HEK293T (cell line): ENCODE measurements at regions not wholly inside any gene's neighbourhood (a gene's known extent, or its start where the extent isn't known, plus 50 kb on each side); places are given as distances from the start of the nearest gene placed in this dataset.

ENCODE experiments used
- CTCF ChIA-PET: fragments of 350-600 bp; formaldehyde crosslinking; extraction: SDS; loops from one replicate; lab custom pipeline; 2021; ENCODE audit warnings: antibody characterized with exemption, inconsistent platforms; lab: Yijun Ruan, JAX
- POLR2A ChIA-PET: fragments of 350-600 bp; formaldehyde crosslinking; extraction: SDS; loops from one replicate; lab custom pipeline; 2020; ENCODE audit warnings: antibody characterized with exemption, inconsistent platforms; lab: Yijun Ruan, JAX
- DNase-seq: peaks from one replicate; pipeline ENCODE4 v3.0.0; 2012; ENCODE audit warnings: mixed read lengths; ENCODE audit errors: extremely low spot score
- ARNT ChIP-seq: fragments of 450-650 bp; IDR thresholded peaks from 2 replicates; pipeline ENCODE4 v1.6.1; 2017; ENCODE audit warnings: mild to moderate bottlenecking
- BHLHE40 ChIP-seq: fragments of 450-650 bp; IDR thresholded peaks from 2 replicates; pipeline ENCODE4 v1.6.1; 2016; ENCODE audit warnings: mild to moderate bottlenecking, moderate library complexity, borderline replicate concordance
- CTBP1 ChIP-seq: fragments of 450-650 bp; IDR thresholded peaks from 2 replicates; pipeline ENCODE4 v1.6.1; 2016; ENCODE audit warnings: borderline replicate concordance
- ELF4 ChIP-seq: fragments of 450-650 bp; IDR thresholded peaks from 2 replicates; pipeline ENCODE4 v1.6.1; 2017; ENCODE audit warnings: antibody characterized with exemption
- FOXA1 ChIP-seq: fragments of 450-650 bp; IDR thresholded peaks from 2 replicates; pipeline ENCODE4 v1.6.1; 2016; ENCODE audit warnings: mild to moderate bottlenecking
- FOXK2 ChIP-seq: fragments of 450-650 bp; IDR thresholded peaks from 2 replicates; pipeline ENCODE4 v1.6.1; 2016; ENCODE audit warnings: mild to moderate bottlenecking
- FOXM1 ChIP-seq: fragments of 450-650 bp; IDR thresholded peaks from 2 replicates; pipeline ENCODE4 v1.6.1; 2017; ENCODE audit warnings: mild to moderate bottlenecking, borderline replicate concordance
- HDGF ChIP-seq: fragments of 450-650 bp; IDR thresholded peaks from 2 replicates; pipeline ENCODE4 v1.6.1; 2017; ENCODE audit warnings: antibody characterized with exemption, borderline replicate concordance
- L3MBTL2 ChIP-seq: fragments of 450-650 bp; conservative IDR thresholded peaks from 2 replicates; pipeline ENCODE4 v1.6.1; 2016; ENCODE audit warnings: mild to moderate bottlenecking
- LEF1 ChIP-seq: fragments of 450-650 bp; IDR thresholded peaks from 2 replicates; pipeline ENCODE4 v1.6.1; 2017; ENCODE audit warnings: mild to moderate bottlenecking, borderline replicate concordance
- NFRKB ChIP-seq: fragments of 450-650 bp; IDR thresholded peaks from 2 replicates; pipeline ENCODE4 v1.6.1; 2016; ENCODE audit warnings: mild to moderate bottlenecking, moderate library complexity
- SP1 ChIP-seq: fragments of 450-650 bp; IDR thresholded peaks from 2 replicates; pipeline ENCODE4 v1.6.1; 2017
- SUZ12 ChIP-seq: fragments of 450-650 bp; IDR thresholded peaks from 2 replicates; pipeline ENCODE4 v1.6.1; 2016; ENCODE audit warnings: mild to moderate bottlenecking
- TARDBP ChIP-seq: fragments of 450-650 bp; IDR thresholded peaks from 2 replicates; pipeline ENCODE4 v1.6.1; 2016
- ZNF384 ChIP-seq: fragments of 450-650 bp; IDR thresholded peaks from 2 replicates; pipeline ENCODE4 v1.6.1; 2016
- TF ChIP-seq, protein P1 (sequence below): fragments of 450-650 bp; IDR thresholded peaks from 2 replicates; pipeline ENCODE4 v1.6.1; 2016

DNA sequence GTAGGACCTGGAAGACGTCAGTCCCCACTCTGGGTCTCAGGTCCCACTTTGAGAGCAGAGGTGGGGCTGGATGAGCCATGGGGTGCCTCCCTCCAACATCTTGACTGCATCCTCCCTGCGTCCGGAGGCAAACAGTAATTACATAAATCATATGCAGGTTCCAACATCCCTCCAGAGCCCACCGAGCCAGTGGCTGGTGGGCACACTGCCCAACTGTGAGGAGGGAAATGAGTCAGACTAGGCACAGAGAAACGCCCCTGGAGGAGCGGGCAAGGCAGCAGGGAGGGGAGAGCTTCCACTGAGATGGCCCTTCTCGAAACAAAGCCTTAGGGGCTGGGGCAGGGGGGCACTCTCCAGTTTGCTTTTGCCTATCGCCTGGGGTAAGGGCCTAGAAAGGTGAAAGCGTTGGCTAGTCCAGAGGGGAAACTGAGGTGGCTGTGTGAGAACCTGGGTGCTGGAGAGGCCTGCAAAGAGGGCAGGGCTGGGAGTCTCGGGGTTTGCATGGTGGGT, 168.2 kb upstream of the MYCN start:
- POLR2A ChIA-PET: no interaction called here
- CTCF ChIA-PET: no interaction called here
- no peak for TF ChIP-seq FOXK2
- TF ChIP-seq FOXM1: no peak
- TF ChIP-seq L3MBTL2: no peak
- no peak for TF ChIP-seq HDGF
- DNase-seq: no peak

DNA sequence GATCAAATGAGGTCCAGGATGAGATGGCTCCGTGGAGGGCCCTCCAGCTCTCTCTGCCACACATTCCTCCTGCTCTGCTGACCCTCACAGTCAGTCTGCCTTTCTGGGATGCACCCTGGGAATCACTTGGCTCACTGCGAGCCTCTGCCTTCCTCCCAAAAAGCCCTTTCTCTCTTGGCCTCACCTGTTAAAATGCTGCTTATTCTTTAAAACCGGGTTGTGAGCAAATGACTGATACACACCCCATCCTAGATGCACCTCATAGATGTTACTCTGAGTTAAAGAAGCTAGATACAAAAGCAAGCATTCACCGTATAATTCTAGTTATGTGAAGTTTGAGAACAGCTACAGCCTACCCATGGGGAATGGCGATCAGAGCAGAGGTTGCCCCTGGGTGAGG, 167.7 kb upstream of the MYCN start:
- ChIA-PET CTCF (no interaction called here), POLR2A (no interaction called here)
- no peak for DNase-seq
- TF ChIP-seq HDGF (no peak), FOXM1 (no peak), ZNF384 (no peak), FOXA1 (no peak), ELF4 (no peak), LEF1 (no peak), ARNT (no peak), CTBP1 (no peak), SUZ12 (no peak), BHLHE40 (no peak), L3MBTL2 (no peak), TARDBP (no peak), SP1 (no peak), NFRKB (no peak), FOXK2 (no peak)
- TF ChIP-seq, protein P1, sequence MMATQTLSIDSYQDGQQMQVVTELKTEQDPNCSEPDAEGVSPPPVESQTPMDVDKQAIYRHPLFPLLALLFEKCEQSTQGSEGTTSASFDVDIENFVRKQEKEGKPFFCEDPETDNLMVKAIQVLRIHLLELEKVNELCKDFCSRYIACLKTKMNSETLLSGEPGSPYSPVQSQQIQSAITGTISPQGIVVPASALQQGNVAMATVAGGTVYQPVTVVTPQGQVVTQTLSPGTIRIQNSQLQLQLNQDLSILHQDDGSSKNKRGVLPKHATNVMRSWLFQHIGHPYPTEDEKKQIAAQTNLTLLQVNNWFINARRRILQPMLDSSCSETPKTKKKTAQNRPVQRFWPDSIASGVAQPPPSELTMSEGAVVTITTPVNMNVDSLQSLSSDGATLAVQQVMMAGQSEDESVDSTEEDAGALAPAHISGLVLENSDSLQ: no peak

DNA sequence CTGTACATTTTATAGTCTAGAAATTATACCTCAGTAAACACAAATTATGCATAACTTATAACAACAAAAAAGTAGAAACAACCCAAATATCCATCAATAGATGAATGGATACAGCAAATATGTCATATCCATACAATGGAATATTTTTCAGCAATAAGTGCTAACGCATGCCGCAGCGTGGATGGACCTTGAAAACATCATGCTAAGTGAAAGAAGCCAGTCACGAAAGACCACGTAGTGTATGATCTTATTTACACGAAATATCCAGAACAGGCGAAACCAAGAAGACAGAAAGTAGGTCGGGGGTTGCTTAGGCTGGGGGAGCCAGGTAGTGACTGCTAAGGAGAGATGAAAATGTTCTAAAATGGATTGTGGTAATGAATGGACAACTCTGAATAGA, 167.1 kb upstream of the MYCN start:
- CTCF ChIA-PET: no interaction called here
- POLR2A ChIA-PET: no interaction called here
- no peak for DNase-seq
- no peak for TF ChIP-seq L3MBTL2
- no peak for TF ChIP-seq FOXM1
- TF ChIP-seq, protein P1: no peak
- no peak for TF ChIP-seq FOXK2
- TF ChIP-seq FOXA1: no peak
- no peak for TF ChIP-seq ZNF384
- no peak for TF ChIP-seq LEF1
- no peak for TF ChIP-seq ELF4
- TF ChIP-seq SP1: no peak
- TF ChIP-seq SUZ12: no peak
- no peak for TF ChIP-seq CTBP1
- no peak for TF ChIP-seq ARNT
- TF ChIP-seq TARDBP: no peak
- TF ChIP-seq NFRKB: no peak
- no peak for TF ChIP-seq HDGF

DNA sequence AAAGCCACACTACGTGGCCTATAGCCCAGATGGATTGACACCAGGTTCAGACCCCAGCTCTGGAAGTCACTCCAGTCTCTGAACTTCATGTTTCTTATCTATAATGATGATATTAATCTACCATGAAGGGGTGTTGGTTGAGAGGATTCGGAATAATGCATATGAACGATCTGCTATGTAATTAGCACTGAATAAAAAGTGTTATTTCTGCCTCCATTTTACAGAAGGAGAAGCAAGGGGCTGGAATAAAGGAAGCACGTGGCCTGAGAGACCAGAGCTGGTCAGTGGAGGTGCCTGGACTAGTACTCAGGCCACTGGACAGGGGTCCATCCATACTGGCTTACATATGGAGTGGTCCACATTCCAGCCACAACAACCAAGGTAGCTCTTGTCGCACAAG, 166.5 kb upstream of the MYCN start:
- POLR2A ChIA-PET: no interaction called here
- TF ChIP-seq CTBP1 (no peak), SP1 (no peak), LEF1 (no peak), HDGF (no peak), ELF4 (no peak), FOXA1 (no peak)
- no peak for DNase-seq
- CTCF ChIA-PET: no interaction called here

DNA sequence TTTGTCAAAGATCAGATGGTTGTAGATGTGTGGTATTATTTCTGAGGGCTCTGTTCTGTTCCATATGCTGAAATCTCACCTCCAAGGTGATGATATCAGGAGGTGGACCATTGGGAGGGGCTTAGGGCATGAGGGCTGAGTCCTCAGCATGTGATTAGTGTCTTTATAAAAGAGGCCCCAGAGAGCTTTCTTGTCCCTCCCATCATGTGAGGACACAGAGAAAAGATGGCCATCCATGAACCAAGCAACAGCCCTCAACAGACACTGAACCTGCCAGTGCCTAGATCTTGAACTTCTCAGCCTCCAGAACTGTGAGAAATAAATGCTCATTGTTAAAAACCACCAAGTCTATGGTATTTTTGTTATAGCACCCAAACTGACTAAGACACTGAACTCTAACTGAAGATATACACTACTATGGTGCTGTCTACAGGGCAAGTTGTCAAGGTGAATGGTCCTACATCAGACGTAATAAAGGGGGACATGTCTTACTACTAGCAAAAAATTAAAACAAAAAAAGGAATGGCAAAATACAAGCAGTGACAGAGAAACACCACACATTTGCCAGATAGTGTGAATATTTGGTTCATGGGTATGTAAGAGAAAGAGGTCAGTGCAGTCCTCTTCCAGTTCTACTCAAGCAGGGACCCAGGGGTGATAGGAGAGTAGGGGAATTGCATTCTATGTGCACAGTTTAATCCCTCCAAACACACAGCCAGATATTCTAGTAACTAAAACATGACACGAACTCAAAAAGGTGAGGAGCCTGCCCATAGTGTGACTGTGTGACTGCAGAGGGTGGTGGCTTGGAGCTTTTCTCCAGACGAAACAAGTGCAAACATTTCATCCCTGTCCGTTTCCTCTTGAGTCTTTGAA, 164.4 kb upstream of the MYCN start:
- CTCF ChIA-PET: no interaction called here
- TF ChIP-seq SUZ12 (no peak), SP1 (no peak), CTBP1 (no peak), ZNF384 (no peak), BHLHE40 (no peak), ARNT (no peak), FOXM1 (no peak), FOXK2 (no peak), ELF4 (no peak), HDGF (no peak), TARDBP (no peak), NFRKB (no peak), L3MBTL2 (no peak), LEF1 (no peak), FOXA1 (no peak)
- TF ChIP-seq, protein P1: no peak
- no peak for DNase-seq
- POLR2A ChIA-PET: no interaction called here

DNA sequence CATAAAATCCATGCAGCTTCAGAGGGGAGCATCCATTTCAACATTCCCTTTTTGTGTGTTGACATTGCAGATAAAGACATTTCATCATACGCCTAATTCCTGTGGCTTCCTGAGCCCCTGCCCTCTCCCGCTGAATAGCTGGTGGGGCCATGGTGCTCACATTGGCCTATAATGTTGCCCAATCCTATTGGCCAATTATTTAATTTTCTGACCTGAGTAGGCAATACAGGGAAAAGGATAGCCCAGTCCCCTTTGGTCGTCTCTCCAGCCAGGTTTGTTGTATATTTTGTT, 163.8 kb upstream of the MYCN start:
- TF ChIP-seq CTBP1 (no peak), L3MBTL2 (no peak), FOXA1 (no peak), SUZ12 (no peak), HDGF (no peak), TARDBP (no peak), LEF1 (no peak), NFRKB (no peak), ZNF384 (no peak)
- TF ChIP-seq, protein P1: no peak
- CTCF ChIA-PET: no interaction called here
- POLR2A ChIA-PET: no interaction called here
- DNase-seq: no peak
